ENCODE measurements at regions not wholly inside any gene's neighbourhood (a gene's known extent, or its start where the extent isn't known, plus 50 kb on each side); places are given as distances from the start of the nearest gene placed in this dataset.

DNA sequence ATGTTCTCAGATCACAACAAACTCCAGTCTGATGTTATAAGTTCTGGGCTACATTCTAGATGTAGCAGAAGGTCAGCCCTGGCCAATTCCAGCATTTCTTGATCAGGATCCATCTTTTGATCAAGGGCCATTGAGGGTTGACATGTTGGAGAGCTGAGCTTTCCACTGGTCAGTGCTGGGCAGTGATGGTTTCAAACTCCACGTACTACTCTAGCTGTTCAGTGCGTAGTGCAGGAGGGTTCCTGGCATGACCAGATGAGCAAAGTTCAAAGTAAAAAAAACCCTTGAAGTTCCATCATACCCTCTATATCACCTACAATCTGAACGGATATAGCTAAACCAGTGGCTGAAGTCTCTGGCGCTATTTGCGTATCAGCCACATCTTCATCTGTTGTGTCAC is 210.4 kb upstream of the OSR1 start:
- no peaks in the 10 kb centered on the region for H3K36me3 ChIP-seq
- no peak for ATAC-seq
- no peak overlapping the region for H3K4me3 ChIP-seq
- TF ChIP-seq POLR2AphosphoS5 (IDR thresholded peaks at IDR 0.05) (no peak), POLR2A (IDR thresholded peaks at IDR 0.05) (no peak), EP300 (IDR thresholded peaks at IDR 0.05) (no peak)
- TF ChIP-seq, protein P1, sequence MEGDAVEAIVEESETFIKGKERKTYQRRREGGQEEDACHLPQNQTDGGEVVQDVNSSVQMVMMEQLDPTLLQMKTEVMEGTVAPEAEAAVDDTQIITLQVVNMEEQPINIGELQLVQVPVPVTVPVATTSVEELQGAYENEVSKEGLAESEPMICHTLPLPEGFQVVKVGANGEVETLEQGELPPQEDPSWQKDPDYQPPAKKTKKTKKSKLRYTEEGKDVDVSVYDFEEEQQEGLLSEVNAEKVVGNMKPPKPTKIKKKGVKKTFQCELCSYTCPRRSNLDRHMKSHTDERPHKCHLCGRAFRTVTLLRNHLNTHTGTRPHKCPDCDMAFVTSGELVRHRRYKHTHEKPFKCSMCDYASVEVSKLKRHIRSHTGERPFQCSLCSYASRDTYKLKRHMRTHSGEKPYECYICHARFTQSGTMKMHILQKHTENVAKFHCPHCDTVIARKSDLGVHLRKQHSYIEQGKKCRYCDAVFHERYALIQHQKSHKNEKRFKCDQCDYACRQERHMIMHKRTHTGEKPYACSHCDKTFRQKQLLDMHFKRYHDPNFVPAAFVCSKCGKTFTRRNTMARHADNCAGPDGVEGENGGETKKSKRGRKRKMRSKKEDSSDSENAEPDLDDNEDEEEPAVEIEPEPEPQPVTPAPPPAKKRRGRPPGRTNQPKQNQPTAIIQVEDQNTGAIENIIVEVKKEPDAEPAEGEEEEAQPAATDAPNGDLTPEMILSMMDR (IDR thresholded peaks at IDR 0.05) = no peak
- WGBS, 2 donors (ENCODE audit: low coverage in 1 of 2) = 94 to 96% methylated on average over 3 to 5 of the region's 5 CpGs
- H3K9me3 ChIP-seq = no peaks in the 10 kb centered on the region
- H3K4me1 ChIP-seq = peaks cover 0 to 13% (median 0%) of the 10 kb centered on the region in 3 donors
- no peak overlapping the region for H3K27ac ChIP-seq
- no peaks in the 10 kb centered on the region for H3K27me3 ChIP-seq

DNA sequence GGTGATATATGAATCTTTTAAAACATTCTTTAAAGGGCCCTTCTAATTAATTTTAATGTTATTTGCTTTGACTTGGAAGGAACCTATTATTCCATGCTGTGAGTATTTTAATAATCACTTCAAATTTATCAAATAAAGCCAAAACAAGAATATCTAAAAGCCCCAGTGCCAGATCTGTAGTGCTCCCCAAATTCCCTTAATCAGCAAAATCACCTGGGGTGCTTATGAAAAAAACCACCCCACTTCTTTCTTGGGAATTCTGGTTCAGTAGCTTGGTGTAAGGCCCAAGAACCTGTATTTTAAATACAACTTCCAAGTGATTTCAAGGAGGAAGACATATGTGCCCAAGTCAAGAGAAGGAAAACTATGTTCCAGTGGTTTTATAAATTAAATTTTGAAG is 202.4 kb upstream of the OSR1 start:
- no peak for ATAC-seq
- H3K27ac ChIP-seq = no peak overlapping the region
- H3K4me3 ChIP-seq = no peak overlapping the region
- TF ChIP-seq, protein P1 (IDR thresholded peaks at IDR 0.05) = no peak
- TF ChIP-seq POLR2A (IDR thresholded peaks at IDR 0.05) = no peak
- no peaks in the 10 kb centered on the region for H3K36me3 ChIP-seq
- no peaks in the 10 kb centered on the region for H3K9me3 ChIP-seq
- no peaks in the 10 kb centered on the region for H3K4me1 ChIP-seq
- no peaks in the 10 kb centered on the region for H3K27me3 ChIP-seq

DNA sequence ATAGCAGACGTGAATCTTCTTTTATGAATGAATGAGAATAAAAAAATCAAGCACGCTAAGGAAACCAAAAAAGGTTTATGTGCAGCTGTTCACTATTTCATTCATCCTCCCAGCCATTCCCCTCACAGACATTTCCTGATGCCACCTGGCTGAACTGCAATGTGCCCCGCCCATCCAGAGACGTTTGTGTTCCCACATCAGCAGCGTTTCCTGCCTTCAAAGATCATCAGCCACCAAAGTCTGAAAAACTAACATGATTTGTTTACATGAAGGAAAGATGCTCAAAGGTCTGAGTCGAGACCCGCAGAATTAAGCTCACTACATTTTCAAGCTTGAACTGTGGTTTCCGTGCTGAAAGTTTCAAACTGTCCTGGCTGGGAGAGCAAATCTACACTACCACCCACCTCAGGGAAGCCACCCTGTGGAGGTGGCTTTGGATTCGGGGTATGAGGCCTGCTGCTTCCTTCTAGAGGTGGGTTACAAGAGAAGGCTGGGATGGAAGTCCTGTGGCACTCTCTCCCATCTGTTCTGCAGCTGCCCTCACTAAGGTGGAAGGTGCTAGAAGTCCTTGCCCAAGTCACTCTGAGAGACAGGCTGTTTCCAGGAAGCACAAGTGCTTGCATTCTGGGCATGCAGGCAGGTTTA is 201.3 kb upstream of the OSR1 start:
- TF ChIP-seq, protein P1 (IDR thresholded peaks at IDR 0.05) = no peak
- no peak for TF ChIP-seq POLR2AphosphoS5 (IDR thresholded peaks at IDR 0.05)
- no peak for TF ChIP-seq EP300 (IDR thresholded peaks at IDR 0.05)
- TF ChIP-seq POLR2A (IDR thresholded peaks at IDR 0.05) = no peak
- no peaks in the 10 kb centered on the region for H3K27me3 ChIP-seq
- ATAC-seq = no peak
- no peaks in the 10 kb centered on the region for H3K4me1 ChIP-seq
- no peaks in the 10 kb centered on the region for H3K9me3 ChIP-seq
- H3K4me3 ChIP-seq = no peak overlapping the region
- no peak overlapping the region for H3K27ac ChIP-seq
- 43 to 49% methylated on average over 5 to 8 of the region's 9 CpGs for WGBS, 2 donors (ENCODE audit: low coverage in 1 of 2)
- no peaks in the 10 kb centered on the region for H3K36me3 ChIP-seq

DNA sequence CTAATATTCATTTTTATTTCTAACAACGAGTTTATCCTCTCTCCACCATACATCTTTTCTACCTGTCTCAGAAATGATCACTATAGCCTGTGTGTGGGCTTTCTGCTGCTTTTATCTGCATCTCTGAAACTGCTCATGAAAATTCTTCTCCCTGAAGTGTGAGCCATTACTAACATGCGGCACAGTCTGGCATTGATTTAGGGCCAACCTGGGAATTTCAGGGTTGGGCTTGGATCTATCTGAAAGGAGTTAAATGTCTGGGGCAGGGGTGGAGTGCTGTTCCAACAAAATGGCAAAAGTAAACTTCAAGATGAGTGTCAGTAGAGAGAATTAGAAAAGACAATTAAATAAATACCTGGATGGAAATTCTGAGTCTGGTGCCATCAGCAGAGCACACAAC is 198.2 kb upstream of the OSR1 start:
- H3K9me3 ChIP-seq = no peaks in the 10 kb centered on the region
- no peak overlapping the region for H3K4me3 ChIP-seq
- 60 to 74% methylated on average over 1 to 2 of the region's 2 CpGs for WGBS, 2 donors (ENCODE audit: low coverage in 1 of 2)
- TF ChIP-seq EP300 (IDR thresholded peaks at IDR 0.05) (no peak), POLR2A (IDR thresholded peaks at IDR 0.05) (no peak), POLR2AphosphoS5 (IDR thresholded peaks at IDR 0.05) (no peak)
- TF ChIP-seq, protein P1 (IDR thresholded peaks at IDR 0.05) = no peak
- no peaks in the 10 kb centered on the region for H3K27me3 ChIP-seq
- no peaks in the 10 kb centered on the region for H3K4me1 ChIP-seq
- H3K27ac ChIP-seq = no peak overlapping the region
- H3K36me3 ChIP-seq = no peaks in the 10 kb centered on the region
- no peak for ATAC-seq

DNA sequence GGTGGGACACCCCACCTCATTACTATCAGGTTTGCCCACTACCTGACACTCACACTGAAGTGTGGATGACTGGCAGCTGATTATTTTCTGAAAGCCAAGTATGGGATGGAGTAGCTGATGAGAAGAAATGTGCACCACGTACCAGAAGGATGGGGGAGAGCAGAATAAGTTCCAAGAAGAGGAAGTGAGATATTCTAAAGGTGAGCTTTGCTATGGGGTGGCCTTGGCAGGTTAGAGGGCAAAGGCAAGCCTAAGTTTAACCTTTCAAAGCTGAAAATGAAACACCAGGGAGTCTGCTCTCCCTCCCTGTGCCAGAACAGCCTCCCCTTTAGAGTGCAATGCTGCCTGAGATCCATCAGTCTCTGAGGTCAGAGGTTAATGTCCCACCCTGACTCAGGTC is 196.1 kb upstream of the OSR1 start:
- H3K27me3 ChIP-seq = no peaks in the 10 kb centered on the region
- no peak for ATAC-seq
- no peaks in the 10 kb centered on the region for H3K4me1 ChIP-seq
- no peak overlapping the region for H3K27ac ChIP-seq
- no peak overlapping the region for H3K4me3 ChIP-seq
- TF ChIP-seq POLR2A (IDR thresholded peaks at IDR 0.05) (no peak), EP300 (IDR thresholded peaks at IDR 0.05) (no peak), POLR2AphosphoS5 (IDR thresholded peaks at IDR 0.05) (no peak)
- TF ChIP-seq, protein P1 (IDR thresholded peaks at IDR 0.05) = no peak
- H3K36me3 ChIP-seq = no peaks in the 10 kb centered on the region
- WGBS, 2 donors (ENCODE audit: low coverage in 1 of 2) = 100% methylated on average over 1 of the region's 1 CpG; no CpG with 5 or more reads in 1 of the 2 donors
- no peaks in the 10 kb centered on the region for H3K9me3 ChIP-seq
